ENCODE measurements at regions not wholly inside any gene's neighbourhood (a gene's known extent, or its start where the extent isn't known, plus 50 kb on each side); places are given as distances from the start of the nearest gene placed in this dataset.

DNA sequence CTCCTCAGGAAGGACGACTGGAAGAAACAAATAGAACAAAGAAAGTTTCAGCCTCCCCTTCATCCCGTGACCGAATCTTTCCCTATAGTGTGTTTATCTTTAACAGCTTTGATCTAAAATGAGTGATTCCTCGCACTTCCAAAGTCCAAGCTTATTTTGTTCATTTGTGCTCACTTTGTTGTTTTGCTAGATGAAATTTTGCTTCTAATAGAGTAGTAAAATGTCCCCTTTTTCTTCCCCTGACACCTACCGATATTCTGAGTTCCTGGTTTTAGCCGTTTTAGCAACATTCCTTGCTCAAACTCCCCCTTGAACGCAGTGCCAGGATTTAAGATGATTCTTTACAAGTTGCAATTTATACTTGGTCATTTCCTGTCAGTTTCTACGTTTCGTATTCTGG, 204.2 kb downstream of the FGF9 start:
- no peaks in the 10 kb centered on the region for H3K27me3 Mint-ChIP-seq (ENCODE audit: low read depth, poor library complexity)
- no peaks in the 10 kb centered on the region for H3K9me3 Mint-ChIP-seq
- H3K36me3 Mint-ChIP-seq (ENCODE audit: low read depth) = no peaks in the 10 kb centered on the region
- H3K4me3 Mint-ChIP-seq = no peak overlapping the region
- H3K27ac Mint-ChIP-seq = no peak overlapping the region
- DNase-seq = no peak
- TF ChIP-seq, protein P1, sequence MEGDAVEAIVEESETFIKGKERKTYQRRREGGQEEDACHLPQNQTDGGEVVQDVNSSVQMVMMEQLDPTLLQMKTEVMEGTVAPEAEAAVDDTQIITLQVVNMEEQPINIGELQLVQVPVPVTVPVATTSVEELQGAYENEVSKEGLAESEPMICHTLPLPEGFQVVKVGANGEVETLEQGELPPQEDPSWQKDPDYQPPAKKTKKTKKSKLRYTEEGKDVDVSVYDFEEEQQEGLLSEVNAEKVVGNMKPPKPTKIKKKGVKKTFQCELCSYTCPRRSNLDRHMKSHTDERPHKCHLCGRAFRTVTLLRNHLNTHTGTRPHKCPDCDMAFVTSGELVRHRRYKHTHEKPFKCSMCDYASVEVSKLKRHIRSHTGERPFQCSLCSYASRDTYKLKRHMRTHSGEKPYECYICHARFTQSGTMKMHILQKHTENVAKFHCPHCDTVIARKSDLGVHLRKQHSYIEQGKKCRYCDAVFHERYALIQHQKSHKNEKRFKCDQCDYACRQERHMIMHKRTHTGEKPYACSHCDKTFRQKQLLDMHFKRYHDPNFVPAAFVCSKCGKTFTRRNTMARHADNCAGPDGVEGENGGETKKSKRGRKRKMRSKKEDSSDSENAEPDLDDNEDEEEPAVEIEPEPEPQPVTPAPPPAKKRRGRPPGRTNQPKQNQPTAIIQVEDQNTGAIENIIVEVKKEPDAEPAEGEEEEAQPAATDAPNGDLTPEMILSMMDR (IDR thresholded peaks at IDR 0.05) = no peak
- no peaks in the 10 kb centered on the region for H3K4me1 Mint-ChIP-seq

DNA sequence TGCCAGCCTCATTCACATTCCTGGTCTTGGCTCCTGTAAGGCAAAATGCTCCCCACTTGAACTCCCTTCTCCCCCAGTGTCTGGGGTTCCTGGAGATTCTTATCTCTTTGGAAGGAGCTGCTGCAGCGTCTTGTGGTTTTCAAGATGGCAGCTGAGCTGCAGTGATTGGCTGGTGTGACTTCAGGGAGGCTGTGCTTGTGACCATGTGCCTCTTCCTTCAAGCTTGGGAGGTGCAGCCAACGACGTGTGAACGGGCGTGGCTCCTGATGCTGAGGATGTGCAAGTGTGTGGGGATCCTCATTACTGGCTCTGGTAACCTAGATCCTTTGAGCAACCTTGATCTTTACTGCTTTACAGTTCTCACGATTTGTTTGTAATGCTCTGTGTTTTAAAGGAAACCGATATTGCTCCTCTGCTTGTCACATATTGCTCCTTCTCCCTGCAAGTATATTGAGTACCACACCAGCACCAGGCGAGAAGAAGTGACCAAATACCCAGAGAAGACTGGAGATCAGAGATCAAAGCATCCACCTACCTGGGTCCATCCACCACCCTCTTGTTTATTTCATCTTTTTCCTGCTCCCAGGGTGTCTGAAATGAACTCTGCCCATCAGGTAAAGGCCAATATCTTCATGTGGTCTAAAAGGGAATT, 208.5 kb downstream of the FGF9 start:
- H3K27me3 Mint-ChIP-seq (ENCODE audit: low read depth, poor library complexity) = no peaks in the 10 kb centered on the region
- peaks cover 4% of the 10 kb centered on the region for H3K9me3 Mint-ChIP-seq
- peaks cover 29% of the 10 kb centered on the region for H3K4me1 Mint-ChIP-seq
- H3K36me3 Mint-ChIP-seq (ENCODE audit: low read depth) = no peaks in the 10 kb centered on the region
- H3K27ac Mint-ChIP-seq = no peak overlapping the region
- TF ChIP-seq, protein P1 (IDR thresholded peaks at IDR 0.05) = no peak
- DNase-seq = no peak
- no peak overlapping the region for H3K4me3 Mint-ChIP-seq

DNA sequence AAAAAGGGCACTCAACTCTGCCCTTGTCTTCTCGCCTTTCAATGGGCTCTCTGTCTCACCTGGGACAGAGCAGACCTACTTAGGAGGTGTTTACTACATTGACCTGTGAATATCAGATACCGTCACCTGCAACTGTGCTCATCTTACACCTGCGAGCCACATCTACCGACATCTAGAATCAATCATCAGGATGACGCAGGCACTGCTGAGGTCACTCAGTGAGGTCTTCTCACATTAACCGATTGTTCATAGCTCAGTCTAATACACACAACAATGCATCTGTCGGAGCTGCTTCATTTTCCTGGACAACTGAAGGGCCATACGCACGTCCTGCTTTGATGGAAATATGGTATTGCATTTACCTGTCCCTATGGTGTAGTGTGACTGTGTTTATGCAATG, 211.9 kb downstream of the FGF9 start:
- no peaks in the 10 kb centered on the region for H3K36me3 Mint-ChIP-seq (ENCODE audit: low read depth)
- H3K27ac Mint-ChIP-seq = no peak overlapping the region
- TF ChIP-seq, protein P1 (IDR thresholded peaks at IDR 0.05) = no peak
- H3K9me3 Mint-ChIP-seq = peaks cover 4% of the 10 kb centered on the region
- H3K4me3 Mint-ChIP-seq = no peak overlapping the region
- H3K27me3 Mint-ChIP-seq (ENCODE audit: low read depth, poor library complexity) = no peaks in the 10 kb centered on the region
- H3K4me1 Mint-ChIP-seq = peaks cover 53% of the 10 kb centered on the region
- DNase-seq = no peak

DNA sequence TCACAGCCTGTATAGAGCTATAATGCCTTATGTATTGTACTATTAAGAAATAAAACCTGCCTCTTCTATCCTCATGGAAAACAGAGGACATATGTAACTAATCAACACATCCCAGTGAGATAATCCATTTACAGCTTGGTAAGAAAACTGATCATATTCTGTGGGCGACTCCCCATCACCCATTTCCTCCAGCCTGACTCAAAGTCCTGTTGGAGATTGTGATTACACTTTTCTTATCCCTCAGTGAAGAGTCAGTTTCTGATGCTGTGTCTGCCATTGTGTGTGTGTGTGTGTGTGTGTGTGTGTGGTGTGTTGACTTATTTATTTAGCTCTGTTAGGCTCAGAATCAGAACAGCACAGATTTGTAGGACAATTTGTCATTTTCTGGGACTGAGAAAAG, 212.8 kb downstream of the FGF9 start:
- Mint-ChIP-seq H3K4me3 (no peak overlapping the region), H3K27ac (peak overlapping the region; percentile 16), H3K36me3 (ENCODE audit: low read depth) (no peaks in the 10 kb centered on the region), H3K9me3 (peaks cover 4% of the 10 kb centered on the region), H3K4me1 (peaks cover 62% of the 10 kb centered on the region), H3K27me3 (ENCODE audit: low read depth, poor library complexity) (no peaks in the 10 kb centered on the region)
- DNase-seq = no peak
- TF ChIP-seq, protein P1 (IDR thresholded peaks at IDR 0.05) = no peak

DNA sequence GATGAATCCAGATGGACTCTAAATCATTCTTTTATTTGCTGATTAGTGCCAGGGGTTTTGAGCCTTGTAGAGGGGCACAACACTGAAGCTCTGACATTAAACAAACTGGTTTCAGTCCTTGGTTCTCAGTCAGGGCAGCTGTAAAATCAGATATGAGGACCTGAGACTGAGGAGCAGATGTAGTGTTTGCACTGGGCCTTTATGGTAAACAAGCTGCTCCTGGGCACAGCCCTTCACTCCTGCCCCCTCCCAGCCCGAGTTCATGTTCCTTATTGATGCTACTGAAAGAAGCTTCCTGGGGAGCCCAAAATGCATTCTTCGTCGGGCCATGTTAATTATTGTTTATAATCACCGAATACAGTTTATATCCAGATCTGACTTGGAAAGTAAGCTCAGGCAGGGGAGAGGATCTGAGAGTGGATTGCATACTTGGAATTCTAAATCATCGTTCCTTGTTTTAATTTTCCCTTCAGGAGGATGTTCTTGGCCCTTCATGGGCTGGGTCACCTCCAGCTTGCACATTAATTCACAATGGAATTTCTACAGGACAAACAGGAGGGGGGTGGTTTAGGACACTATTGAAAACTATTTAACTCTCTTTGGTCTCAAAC, 213.5 kb downstream of the FGF9 start:
- Mint-ChIP-seq H3K27ac (no peak overlapping the region), H3K4me3 (no peak overlapping the region), H3K9me3 (peaks cover 4% of the 10 kb centered on the region), H3K4me1 (peaks cover 62% of the 10 kb centered on the region), H3K27me3 (ENCODE audit: low read depth, poor library complexity) (no peaks in the 10 kb centered on the region), H3K36me3 (ENCODE audit: low read depth) (no peaks in the 10 kb centered on the region)
- TF ChIP-seq, protein P1 (IDR thresholded peaks at IDR 0.05) = no peak
- DNase-seq = no peak
